ENCODE measurements at regions not wholly inside any gene's neighbourhood (a gene's known extent, or its start where the extent isn't known, plus 50 kb on each side); places are given as distances from the start of the nearest gene placed in this dataset.

- Mint-ChIP-seq H3K27ac (no peak overlapping the region), H3K4me1 (no peaks in the 10 kb centered on the region), H3K9me3 (peaks cover 4% of the 10 kb centered on the region), H3K36me3 (ENCODE audit: low read depth) (no peaks in the 10 kb centered on the region), H3K27me3 (ENCODE audit: low read depth, poor library complexity) (peaks cover 9% of the 10 kb centered on the region), H3K4me3 (no peak overlapping the region)
- no peak for TF ChIP-seq CTCF (IDR thresholded peaks at IDR 0.05)
- DNase-seq: no peak
Measured at GRCh38 chr3:30458376-30459171, 147.8 kb upstream of the TGFBR2 start.

GRCh38 chr3:30461311-30461710 lies 145.1 kb upstream of the TGFBR2 start:
- DNase-seq: no peak
- peaks cover 14% of the 10 kb centered on the region for H3K27me3 Mint-ChIP-seq (ENCODE audit: low read depth, poor library complexity)
- no peaks in the 10 kb centered on the region for H3K36me3 Mint-ChIP-seq (ENCODE audit: low read depth)
- H3K9me3 Mint-ChIP-seq: peaks cover 4% of the 10 kb centered on the region
- no peak overlapping the region for H3K27ac Mint-ChIP-seq
- no peak for TF ChIP-seq CTCF (IDR thresholded peaks at IDR 0.05)
- no peaks in the 10 kb centered on the region for H3K4me1 Mint-ChIP-seq
- no peak overlapping the region for H3K4me3 Mint-ChIP-seq

GRCh38 chr3:30462721-30463470 lies 143.5 kb upstream of the TGFBR2 start:
- TF ChIP-seq CTCF (IDR thresholded peaks at IDR 0.05): no peak
- H3K36me3 Mint-ChIP-seq (ENCODE audit: low read depth): no peaks in the 10 kb centered on the region
- H3K4me1 Mint-ChIP-seq: no peaks in the 10 kb centered on the region
- H3K27me3 Mint-ChIP-seq (ENCODE audit: low read depth, poor library complexity): peaks cover 14% of the 10 kb centered on the region
- no peak for DNase-seq
- H3K27ac Mint-ChIP-seq: no peak overlapping the region
- H3K4me3 Mint-ChIP-seq: no peak overlapping the region
- peaks cover 4% of the 10 kb centered on the region for H3K9me3 Mint-ChIP-seq

- Mint-ChIP-seq H3K36me3 (ENCODE audit: low read depth) (no peaks in the 10 kb centered on the region), H3K4me3 (no peak overlapping the region), H3K9me3 (peaks cover 4% of the 10 kb centered on the region), H3K4me1 (no peaks in the 10 kb centered on the region), H3K27me3 (ENCODE audit: low read depth, poor library complexity) (peaks cover 14% of the 10 kb centered on the region), H3K27ac (no peak overlapping the region)
- no peak for DNase-seq
- TF ChIP-seq CTCF (IDR thresholded peaks at IDR 0.05): no peak
Measured at GRCh38 chr3:30464381-30464780, 142.0 kb upstream of the TGFBR2 start.

- H3K4me1 Mint-ChIP-seq: no peaks in the 10 kb centered on the region
- no peaks in the 10 kb centered on the region for H3K36me3 Mint-ChIP-seq (ENCODE audit: low read depth)
- no peak overlapping the region for H3K27ac Mint-ChIP-seq
- no peak overlapping the region for H3K4me3 Mint-ChIP-seq
- DNase-seq: no peak
- no peak for TF ChIP-seq CTCF (IDR thresholded peaks at IDR 0.05)
- peaks cover 8% of the 10 kb centered on the region for H3K27me3 Mint-ChIP-seq (ENCODE audit: low read depth, poor library complexity)
- no peaks in the 10 kb centered on the region for H3K9me3 Mint-ChIP-seq
Measured at GRCh38 chr3:30465454-30465853, 140.9 kb upstream of the TGFBR2 start.
